ENCODE measurements at regions not wholly inside any gene's neighbourhood (a gene's known extent, or its start where the extent isn't known, plus 50 kb on each side); places are given as distances from the start of the nearest gene placed in this dataset.

DNA sequence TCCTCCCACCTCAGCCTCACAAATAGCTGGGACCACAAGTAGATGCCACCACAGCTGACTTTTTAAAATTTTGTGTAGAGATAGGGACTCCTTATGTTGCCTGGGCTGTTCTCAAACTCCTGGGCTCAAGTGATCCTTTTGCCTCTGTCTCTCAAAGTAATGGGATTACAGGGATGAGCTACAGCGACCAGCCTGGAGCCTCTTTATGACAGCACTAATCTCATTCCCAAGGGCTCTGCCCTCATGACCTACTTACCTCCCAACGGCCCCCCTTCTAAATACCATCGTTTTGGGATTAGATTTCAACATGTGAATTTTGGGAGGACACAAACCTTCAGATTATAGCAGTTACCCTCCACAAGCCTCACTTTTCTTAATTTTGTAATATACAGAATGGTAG, 150.6 kb upstream of the FUT8 start:
- Histone ChIP-seq H3K4me3 (no peak overlapping the region), H3K9me3 (peaks cover 0 to 6% (median 2%) of the 10 kb centered on the region in 4 donors), H3K36me3 (no peaks in the 10 kb centered on the region), H3K27me3 (no peaks in the 10 kb centered on the region), H3K4me1 (peaks cover 11 to 45% (median 17%) of the 10 kb centered on the region in 4 donors), H3K27ac (no peak overlapping the region)
- DNase-seq: no peak
- WGBS, 5 donors: 79 to 87% (median 82%) methylated on average over 3 of the region's 3 CpGs
- intact Hi-C loops (cut with DNase I; ENCODE audit: low total_unique reads): no loop called here
- TF ChIP-seq EP300 (IDR thresholded peaks at IDR 0.05): no peak
- TF ChIP-seq POLR2AphosphoS5 (IDR thresholded peaks at IDR 0.05): no peak
- TF ChIP-seq POLR2A (IDR thresholded peaks at IDR 0.05): no peak
- TF ChIP-seq, protein P1, sequence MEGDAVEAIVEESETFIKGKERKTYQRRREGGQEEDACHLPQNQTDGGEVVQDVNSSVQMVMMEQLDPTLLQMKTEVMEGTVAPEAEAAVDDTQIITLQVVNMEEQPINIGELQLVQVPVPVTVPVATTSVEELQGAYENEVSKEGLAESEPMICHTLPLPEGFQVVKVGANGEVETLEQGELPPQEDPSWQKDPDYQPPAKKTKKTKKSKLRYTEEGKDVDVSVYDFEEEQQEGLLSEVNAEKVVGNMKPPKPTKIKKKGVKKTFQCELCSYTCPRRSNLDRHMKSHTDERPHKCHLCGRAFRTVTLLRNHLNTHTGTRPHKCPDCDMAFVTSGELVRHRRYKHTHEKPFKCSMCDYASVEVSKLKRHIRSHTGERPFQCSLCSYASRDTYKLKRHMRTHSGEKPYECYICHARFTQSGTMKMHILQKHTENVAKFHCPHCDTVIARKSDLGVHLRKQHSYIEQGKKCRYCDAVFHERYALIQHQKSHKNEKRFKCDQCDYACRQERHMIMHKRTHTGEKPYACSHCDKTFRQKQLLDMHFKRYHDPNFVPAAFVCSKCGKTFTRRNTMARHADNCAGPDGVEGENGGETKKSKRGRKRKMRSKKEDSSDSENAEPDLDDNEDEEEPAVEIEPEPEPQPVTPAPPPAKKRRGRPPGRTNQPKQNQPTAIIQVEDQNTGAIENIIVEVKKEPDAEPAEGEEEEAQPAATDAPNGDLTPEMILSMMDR (IDR thresholded peaks at IDR 0.05): no peak

DNA sequence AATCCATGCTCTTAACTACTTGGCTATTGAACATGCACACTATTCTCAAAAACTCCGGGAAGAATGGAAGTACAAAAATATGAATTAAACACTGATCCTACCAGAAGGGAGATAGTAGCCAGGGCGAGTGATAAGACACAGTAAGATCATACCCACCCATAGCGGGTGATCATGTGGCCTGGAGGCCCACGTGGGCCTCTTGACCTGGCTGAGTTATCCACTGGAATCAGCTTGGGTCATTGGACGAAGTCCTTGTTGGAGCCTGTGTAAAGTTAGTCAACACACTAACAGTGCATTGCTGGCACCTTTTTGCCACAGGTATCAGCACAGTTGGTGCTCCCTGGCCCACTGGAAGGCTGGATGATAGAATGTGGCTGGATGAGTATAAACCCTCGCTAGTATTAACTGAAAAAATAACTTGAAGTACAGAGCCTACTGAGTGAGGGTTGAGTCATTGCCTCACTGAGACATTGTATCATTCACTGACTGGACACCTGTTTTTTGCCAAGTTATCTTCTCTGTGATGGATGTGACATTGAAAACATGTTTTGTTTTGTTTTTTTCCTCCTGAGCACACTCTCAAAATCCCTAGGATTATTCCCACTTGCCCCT, 149.2 kb upstream of the FUT8 start:
- H3K36me3 ChIP-seq: no peaks in the 10 kb centered on the region
- H3K4me3 ChIP-seq: no peak overlapping the region
- H3K9me3 ChIP-seq: peaks cover 0 to 6% (median 2%) of the 10 kb centered on the region in 4 donors
- DNase-seq: no peak
- TF ChIP-seq POLR2AphosphoS5 (IDR thresholded peaks at IDR 0.05) (no peak), POLR2A (IDR thresholded peaks at IDR 0.05) (no peak)
- H3K27me3 ChIP-seq: no peaks in the 10 kb centered on the region
- intact Hi-C loops (cut with DNase I; ENCODE audit: low total_unique reads): no loop called here
- H3K27ac ChIP-seq: peak overlapping the region in 3 of 5 donors; percentile 4 to 65 (median 34)
- 42 to 79% (median 50%) methylated on average over 5 to 6 of the region's 6 CpGs for WGBS, 5 donors
- peaks cover 5 to 33% (median 11%) of the 10 kb centered on the region in 4 donors for H3K4me1 ChIP-seq

DNA sequence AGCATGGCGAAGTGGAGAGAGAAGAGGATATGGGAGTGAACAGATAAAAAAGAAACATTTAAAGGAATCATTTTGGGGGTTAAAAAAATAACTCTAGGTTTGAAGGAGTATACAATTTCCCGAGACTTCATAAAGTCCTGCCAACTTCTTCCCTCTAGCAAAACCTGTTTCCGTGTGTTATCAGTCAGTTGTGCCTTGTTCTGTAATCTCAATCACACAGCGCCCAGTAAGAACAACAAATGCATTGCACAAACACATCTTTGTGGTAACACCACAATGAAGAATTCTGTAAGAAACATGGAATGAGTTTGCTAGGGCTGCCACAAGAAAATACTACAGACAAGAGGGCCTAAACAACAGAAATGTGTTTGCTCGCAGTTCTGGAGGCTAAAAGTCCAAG, 144.7 kb upstream of the FUT8 start:
- 33 to 61% (median 49%) methylated on average over 5 of the region's 5 CpGs for whole genome bisulfite sequencing, 5 donors
- Histone ChIP-seq H3K27ac (peak overlapping the region; percentile 79 to 95 (median 85)), H3K27me3 (no peaks in the 10 kb centered on the region)

DNA sequence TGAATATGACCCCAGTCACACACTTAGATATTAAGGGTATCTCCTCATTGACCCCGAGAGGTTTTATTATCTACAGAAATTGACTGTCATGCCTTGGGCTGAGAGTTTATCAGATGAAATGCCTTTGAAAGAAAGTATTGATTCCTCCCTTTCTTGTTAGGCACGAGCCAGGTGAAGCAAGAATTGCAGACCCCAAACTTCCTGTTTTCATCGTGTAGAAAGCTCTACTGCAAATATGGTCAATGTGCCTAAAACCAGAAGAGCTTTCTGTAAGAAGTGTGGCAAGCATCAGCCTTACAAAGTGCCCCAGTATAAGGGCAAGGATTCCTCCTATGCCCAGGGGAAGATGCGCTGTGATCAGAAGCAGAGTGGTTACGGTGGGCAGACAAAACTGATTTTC, 143.9 kb upstream of the FUT8 start:
- no peak for DNase-seq
- peak overlapping the region; percentile 79 to 87 (median 83) for H3K27ac ChIP-seq
- peaks cover 16 to 30% (median 23%) of the 10 kb centered on the region in 4 donors for H3K4me1 ChIP-seq
- H3K36me3 ChIP-seq: no peaks in the 10 kb centered on the region
- no peaks in the 10 kb centered on the region for H3K9me3 ChIP-seq
- no peak for TF ChIP-seq EP300 (IDR thresholded peaks at IDR 0.05)
- no peak for TF ChIP-seq POLR2AphosphoS5 (IDR thresholded peaks at IDR 0.05)
- TF ChIP-seq, protein P1 (IDR thresholded peaks at IDR 0.05): no peak
- TF ChIP-seq POLR2A (IDR thresholded peaks at IDR 0.05): no peak
- no peak overlapping the region for H3K4me3 ChIP-seq
- intact Hi-C loops (cut with DNase I; ENCODE audit: low total_unique reads): no loop called here
- no peaks in the 10 kb centered on the region for H3K27me3 ChIP-seq
- 59 to 77% (median 70%) methylated on average over 5 of the region's 5 CpGs for WGBS, 5 donors

More for the DNA sequence above, 144.7 kb upstream of the FUT8 start:
- Histone ChIP-seq H3K36me3 (no peaks in the 10 kb centered on the region), H3K4me1 (peaks cover 16 to 33% (median 24%) of the 10 kb centered on the region in 4 donors), H3K4me3 (no peak overlapping the region), H3K9me3 (no peaks in the 10 kb centered on the region)
- TF ChIP-seq, protein P1 (IDR thresholded peaks at IDR 0.05): no peak
- TF ChIP-seq POLR2AphosphoS5 (IDR thresholded peaks at IDR 0.05): peak in 2 of 3 donors; percentile 78 to 82
- DNase-seq: peak in 1 of 2 donors; percentile 79
- intact Hi-C loops (cut with DNase I; ENCODE audit: low total_unique reads): no loop called here

DNA sequence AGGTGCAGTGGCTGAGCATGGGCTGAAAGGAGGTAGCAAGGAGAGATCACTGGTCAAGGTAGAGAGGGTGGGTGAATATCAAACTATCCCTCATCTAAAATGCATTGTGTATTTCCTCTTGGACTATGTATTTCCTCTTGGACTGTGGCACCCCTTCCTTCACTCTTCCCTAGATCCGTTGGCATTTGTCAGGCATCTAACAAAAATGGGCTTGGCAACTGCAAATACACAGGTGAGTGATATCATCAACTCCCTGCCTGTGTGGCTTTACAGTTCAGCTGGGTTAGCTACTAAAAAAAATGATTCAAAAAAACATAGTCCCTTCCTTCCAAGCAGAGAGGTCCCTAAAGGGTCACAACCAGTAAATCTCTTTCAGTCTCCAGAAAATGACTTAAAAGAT, 142.8 kb upstream of the FUT8 start:
- DNase-seq: peak in 1 of 2 donors; percentile 54
- no peaks in the 10 kb centered on the region for H3K9me3 ChIP-seq
- intact Hi-C loops (cut with DNase I; ENCODE audit: low total_unique reads): no loop called here
- peaks cover 16 to 30% (median 23%) of the 10 kb centered on the region in 4 donors for H3K4me1 ChIP-seq
- no peak for TF ChIP-seq EP300 (IDR thresholded peaks at IDR 0.05)
- peak in 2 of 3 donors; percentile 55 to 68 for TF ChIP-seq POLR2AphosphoS5 (IDR thresholded peaks at IDR 0.05)
- H3K27ac ChIP-seq: peak overlapping the region; percentile 59 to 87 (median 83)
- H3K27me3 ChIP-seq: no peaks in the 10 kb centered on the region
- H3K36me3 ChIP-seq: no peaks in the 10 kb centered on the region
- H3K4me3 ChIP-seq: no peak overlapping the region
- WGBS, 5 donors: 21 to 70% (median 26%) methylated on average over 1 of the region's 1 CpG
